ENCODE measurements at regions not wholly inside any gene's neighbourhood (a gene's known extent, or its start where the extent isn't known, plus 50 kb on each side); places are given as distances from the start of the nearest gene placed in this dataset.

DNA sequence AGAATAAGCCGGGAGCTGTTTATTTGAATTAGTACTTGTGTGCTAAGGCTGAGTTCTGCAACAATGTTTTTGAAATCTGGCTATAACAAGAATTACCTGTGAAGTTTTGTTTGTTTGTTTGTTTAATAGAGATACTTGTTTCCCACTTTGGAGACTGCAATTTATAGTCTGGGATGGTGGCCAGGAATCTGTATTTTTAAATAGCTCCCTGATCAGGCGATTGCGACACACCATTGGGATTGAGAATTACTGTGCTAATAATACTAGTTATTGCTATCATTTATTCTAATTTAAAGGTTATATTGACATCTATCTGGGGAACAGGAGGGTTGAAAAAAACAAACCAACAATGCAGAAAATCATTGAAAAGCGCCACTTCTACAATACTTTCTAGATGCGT, 951.6 kb upstream of the TENM3 start:
- DNase-seq (ENCODE audit: low read depth), result no peak
- TF ChIP-seq, protein P1, sequence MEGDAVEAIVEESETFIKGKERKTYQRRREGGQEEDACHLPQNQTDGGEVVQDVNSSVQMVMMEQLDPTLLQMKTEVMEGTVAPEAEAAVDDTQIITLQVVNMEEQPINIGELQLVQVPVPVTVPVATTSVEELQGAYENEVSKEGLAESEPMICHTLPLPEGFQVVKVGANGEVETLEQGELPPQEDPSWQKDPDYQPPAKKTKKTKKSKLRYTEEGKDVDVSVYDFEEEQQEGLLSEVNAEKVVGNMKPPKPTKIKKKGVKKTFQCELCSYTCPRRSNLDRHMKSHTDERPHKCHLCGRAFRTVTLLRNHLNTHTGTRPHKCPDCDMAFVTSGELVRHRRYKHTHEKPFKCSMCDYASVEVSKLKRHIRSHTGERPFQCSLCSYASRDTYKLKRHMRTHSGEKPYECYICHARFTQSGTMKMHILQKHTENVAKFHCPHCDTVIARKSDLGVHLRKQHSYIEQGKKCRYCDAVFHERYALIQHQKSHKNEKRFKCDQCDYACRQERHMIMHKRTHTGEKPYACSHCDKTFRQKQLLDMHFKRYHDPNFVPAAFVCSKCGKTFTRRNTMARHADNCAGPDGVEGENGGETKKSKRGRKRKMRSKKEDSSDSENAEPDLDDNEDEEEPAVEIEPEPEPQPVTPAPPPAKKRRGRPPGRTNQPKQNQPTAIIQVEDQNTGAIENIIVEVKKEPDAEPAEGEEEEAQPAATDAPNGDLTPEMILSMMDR (conservative IDR thresholded peaks at IDR 0.05; ENCODE audit: low read length), result no peak
- H3K4me3 ChIP-seq (ENCODE audit: low read length), result no peak overlapping the region

DNA sequence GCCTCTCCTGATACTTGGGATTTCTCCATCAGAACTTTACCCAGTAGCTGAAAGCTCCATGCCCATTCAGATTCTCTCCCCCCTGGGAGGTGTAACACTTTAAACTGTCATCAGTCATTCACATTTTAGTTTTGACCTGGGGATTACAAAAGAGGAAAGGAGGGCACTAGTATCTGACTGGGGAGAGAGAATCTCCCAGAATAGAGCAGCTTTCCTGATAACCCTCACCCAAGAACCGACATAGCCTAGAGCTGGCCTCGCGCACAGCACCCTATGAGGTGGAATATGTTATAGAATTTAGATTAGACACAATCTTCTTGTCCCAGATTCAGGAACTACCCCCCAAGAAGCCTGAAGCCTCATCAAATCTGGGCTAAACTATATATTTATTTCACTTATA, 950.2 kb upstream of the TENM3 start:
- no peak for DNase-seq (ENCODE audit: low read depth)
- H3K4me3 ChIP-seq (ENCODE audit: low read length), result no peak overlapping the region
- TF ChIP-seq, protein P1 (conservative IDR thresholded peaks at IDR 0.05; ENCODE audit: low read length), result no peak

DNA sequence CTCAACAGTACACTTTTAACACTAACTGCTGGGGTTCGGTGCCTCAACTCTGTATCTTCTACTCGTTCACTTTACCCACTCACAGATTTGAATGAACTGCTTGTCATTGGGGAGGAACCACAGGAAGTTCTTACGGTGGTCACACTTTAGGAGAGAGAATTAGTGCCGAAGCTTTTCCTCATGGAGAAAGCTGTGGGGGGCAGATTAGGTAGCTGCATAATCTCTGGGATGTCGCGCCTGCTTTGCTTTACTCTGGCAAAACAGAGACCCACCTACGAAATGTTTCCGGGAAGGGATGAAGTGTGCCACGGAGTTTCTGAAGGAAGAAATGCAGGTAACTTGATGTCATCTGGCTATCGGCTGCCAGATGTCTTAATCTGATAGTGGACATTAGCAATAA, 949.7 kb upstream of the TENM3 start:
- no peak overlapping the region for H3K4me3 ChIP-seq (ENCODE audit: low read length)
- DNase-seq (ENCODE audit: low read depth), result no peak
- TF ChIP-seq, protein P1 (conservative IDR thresholded peaks at IDR 0.05; ENCODE audit: low read length), result no peak

DNA sequence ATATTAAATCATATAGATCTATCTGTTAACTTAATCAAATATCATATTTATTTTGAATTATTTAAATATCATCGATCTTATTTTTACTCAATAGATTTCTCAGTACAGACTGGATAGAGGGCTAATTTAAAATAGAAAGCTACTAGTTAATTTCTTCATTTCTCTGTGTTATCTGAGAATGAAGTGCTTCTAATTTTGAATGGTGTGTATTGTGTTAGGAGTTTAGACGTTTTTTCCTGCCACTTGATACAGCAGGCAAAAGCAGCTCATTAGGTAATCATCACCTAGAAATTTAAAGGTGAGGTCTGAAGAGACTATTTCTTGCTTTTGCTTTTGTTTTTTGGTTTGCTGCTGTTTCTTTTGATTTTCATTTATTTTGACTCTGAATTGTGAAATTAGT, 948.8 kb upstream of the TENM3 start:
- H3K4me3 ChIP-seq (ENCODE audit: low read length), result no peak overlapping the region
- no peak for DNase-seq (ENCODE audit: low read depth)
- TF ChIP-seq, protein P1 (conservative IDR thresholded peaks at IDR 0.05; ENCODE audit: low read length), result no peak

DNA sequence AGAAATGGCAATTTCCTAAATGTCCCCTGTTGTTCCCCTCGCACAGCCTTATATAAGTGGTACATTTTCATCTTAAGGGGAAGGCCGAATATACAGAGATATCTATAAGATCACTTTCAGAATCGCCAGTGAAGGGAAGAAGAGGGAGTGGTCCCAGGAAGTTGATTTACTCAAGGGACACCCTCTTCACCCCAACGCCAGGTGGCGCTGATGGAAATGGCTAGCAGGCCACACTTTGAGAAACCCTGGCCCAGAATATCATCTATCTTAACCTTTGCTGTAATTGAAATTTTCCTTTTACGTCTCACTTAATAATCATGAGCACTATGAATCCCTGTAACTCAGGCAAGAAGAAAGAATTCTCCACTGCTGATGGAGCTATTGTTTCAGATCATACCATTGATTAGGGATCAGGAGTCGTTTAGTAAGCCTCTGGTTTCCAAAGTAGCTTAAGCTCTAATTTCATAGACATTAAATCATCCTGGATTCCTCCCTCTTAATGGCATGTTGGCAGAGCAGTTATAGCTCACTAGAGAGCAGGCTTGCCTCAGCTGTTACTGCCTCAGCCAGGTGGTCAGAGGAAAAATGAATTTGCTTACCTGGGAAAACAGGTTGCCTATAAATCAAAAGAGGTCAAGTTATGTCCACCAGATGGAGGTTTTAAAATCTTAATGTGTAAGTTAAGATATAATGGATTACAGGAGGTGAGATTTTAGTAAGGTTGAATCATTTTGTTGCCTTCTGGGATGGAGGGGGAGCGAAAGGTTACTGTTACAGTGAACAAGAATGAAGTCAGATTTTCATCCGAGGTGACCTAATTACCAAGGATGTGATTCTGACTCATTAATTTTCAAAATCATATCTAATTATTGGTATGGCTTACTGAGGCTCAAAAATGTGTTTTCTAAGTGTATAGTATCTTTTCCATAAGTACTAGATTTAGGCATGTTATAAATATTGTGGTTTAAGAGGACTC, 941.2 kb upstream of the TENM3 start:
- TF ChIP-seq, protein P1 (conservative IDR thresholded peaks at IDR 0.05; ENCODE audit: low read length), result peak; percentile 74
- H3K4me3 ChIP-seq (ENCODE audit: low read length), result no peak overlapping the region
- peak; percentile 47 for DNase-seq (ENCODE audit: low read depth)

DNA sequence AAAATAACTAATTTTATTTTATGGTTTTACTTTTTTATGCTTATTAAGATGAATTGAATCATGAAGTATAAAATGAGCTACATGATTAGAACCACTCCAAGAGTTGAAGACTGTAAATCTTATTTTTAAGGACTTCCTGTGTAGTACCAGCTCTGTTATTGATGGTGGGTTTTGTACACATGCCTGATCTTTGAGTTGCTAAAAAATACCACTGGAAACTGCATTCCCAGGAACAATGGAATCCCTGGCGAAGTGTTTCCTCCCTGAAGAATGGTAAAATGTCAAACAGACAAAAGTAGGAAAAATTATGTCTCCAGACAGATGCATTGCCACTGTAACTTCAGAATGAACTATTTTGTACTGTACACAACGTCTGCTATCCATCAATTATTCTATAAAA, 935.4 kb upstream of the TENM3 start:
- TF ChIP-seq, protein P1 (conservative IDR thresholded peaks at IDR 0.05; ENCODE audit: low read length), result no peak
- DNase-seq (ENCODE audit: low read depth), result no peak
- H3K4me3 ChIP-seq (ENCODE audit: low read length), result no peak overlapping the region
